GM12874 (cell line): ENCODE measurements at regions not wholly inside any gene's neighbourhood (a gene's known extent, or its start where the extent isn't known, plus 50 kb on each side); places are given as distances from the start of the nearest gene placed in this dataset.

Experiments
- TF ChIP-seq, protein P1 (sequence below): IDR thresholded peaks from 2 replicates; pipeline ENCODE4 v1.5.1; 2011; ENCODE audit warnings: low read depth, mild to moderate bottlenecking, control low read depth, low read length, moderate library complexity; ENCODE audit not compliant: insufficient read depth

DNA sequence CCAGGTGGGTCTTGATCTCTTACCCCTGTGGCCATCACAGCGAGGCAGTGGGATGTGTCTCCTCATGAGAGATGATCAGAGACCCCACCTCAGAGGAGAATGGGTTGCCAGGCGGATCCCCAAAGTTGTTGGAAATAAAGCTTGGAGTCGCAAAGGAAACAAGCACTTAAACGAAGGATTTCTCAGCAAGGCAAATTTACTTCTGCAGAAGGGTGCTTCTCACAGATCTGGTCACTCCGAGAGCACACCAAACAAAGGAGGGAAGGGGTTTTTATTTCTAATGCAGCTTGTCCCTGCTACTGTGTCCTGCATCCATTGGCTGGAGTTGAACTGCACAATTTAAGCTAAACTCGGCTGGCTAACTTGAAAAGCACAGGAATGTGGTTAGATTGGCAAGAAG, 466.6 kb upstream of the EYS start:
- TF ChIP-seq, protein P1, sequence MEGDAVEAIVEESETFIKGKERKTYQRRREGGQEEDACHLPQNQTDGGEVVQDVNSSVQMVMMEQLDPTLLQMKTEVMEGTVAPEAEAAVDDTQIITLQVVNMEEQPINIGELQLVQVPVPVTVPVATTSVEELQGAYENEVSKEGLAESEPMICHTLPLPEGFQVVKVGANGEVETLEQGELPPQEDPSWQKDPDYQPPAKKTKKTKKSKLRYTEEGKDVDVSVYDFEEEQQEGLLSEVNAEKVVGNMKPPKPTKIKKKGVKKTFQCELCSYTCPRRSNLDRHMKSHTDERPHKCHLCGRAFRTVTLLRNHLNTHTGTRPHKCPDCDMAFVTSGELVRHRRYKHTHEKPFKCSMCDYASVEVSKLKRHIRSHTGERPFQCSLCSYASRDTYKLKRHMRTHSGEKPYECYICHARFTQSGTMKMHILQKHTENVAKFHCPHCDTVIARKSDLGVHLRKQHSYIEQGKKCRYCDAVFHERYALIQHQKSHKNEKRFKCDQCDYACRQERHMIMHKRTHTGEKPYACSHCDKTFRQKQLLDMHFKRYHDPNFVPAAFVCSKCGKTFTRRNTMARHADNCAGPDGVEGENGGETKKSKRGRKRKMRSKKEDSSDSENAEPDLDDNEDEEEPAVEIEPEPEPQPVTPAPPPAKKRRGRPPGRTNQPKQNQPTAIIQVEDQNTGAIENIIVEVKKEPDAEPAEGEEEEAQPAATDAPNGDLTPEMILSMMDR = no peak

DNA sequence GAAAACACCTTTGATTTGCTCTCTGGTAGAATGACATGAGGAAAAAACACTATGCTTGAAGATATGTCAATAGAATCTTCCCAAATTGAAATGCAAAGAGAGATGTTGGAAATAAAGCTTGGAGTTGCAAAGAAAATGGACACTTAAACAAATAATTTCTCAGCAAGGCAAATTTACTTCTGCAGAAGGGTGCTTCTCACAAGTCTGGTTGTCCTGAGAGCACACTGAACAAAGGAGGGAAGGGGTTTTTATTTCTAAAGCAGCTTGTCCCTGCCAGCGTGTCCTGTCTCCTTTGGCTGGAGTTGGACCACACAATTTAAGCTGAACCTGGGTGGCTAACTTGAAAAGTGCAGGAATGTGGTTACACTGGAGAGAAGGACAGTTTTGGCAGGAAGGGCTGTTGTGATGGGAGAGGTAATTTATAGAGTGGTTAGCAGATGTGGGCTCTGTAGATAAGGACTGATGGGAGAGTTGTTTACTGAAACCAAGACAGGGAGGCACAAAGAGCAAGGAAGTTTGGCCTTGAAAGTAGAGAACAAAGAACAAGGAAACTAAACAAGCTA, 454.6 kb upstream of the EYS start:
- TF ChIP-seq, protein P1 = no peak

DNA sequence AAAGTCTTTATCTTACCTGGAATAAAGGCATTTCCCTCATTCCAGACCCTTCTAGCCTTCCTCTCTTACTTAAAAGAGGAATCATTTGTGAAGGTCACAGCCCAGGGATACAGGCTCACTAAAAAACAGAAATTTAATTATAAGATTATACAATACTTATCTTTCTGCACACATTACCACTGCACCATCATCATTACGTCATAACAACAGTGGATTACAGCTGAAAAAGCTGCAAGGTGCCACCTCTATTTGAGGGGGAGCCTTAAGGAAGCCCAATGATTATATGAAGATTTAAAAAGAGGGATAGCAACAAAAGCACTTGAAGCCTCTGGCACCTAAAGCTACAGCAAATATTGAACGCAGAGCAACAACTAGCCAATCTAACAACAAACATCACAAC, 452.9 kb upstream of the EYS start:
- TF ChIP-seq, protein P1 = no peak

DNA sequence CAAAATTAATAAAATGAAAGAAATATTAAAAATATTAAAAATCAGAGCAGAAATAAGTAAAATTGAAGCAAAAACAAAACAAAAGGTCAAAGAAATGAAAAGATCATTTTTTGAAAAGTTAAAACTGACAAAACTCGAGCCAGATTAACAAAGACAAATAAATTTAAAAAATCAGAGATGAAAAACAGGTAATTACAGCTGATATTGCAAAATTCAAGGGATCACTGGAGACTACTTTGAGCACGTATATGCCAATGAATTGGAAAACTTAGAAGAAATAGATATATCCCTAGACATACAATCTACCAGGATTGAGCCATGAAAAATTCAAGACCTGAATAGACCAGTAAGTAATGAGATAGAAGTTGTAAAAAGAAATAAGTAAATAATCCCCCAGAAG, 446.2 kb upstream of the EYS start:
- TF ChIP-seq, protein P1 = no peak

DNA sequence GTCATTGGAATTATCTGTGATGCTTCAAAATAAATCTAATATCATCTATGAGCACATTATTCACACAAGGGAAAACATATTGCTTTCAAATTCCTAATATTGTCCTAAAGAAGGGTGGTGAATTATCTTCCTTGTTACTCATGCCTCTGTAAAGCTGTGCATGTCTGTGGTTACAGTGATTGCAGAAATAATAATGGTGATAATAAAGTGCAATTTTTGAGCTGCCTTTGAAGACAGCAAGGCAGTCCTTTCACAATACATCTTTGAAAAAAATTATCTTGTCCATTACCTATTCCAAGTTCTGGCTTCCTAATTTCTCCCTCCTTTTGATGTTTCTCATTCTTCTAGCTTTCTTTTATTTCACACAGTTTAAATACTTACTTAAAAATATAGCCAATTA, 442.1 kb upstream of the EYS start:
- TF ChIP-seq, protein P1 = no peak

DNA sequence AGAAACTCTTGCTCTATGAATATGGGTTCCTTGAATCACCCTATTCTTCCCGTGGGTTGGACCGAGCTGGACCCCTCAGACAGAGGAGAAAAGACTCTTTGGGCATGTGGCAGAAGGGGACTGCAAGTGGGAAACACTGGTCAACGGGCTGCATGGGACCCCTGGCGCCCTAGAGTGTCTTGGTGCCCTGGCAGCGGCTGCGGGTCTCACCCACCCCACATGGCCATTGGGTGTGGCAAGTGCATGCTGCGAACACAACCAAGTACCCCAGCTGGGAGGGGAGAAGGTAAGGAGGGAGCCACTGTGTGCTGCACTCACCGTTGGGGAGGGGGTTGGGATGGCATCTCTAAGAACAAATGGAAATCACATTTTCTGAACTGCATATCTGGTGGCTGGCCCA, 438.8 kb upstream of the EYS start:
- TF ChIP-seq, protein P1 = no peak

DNA sequence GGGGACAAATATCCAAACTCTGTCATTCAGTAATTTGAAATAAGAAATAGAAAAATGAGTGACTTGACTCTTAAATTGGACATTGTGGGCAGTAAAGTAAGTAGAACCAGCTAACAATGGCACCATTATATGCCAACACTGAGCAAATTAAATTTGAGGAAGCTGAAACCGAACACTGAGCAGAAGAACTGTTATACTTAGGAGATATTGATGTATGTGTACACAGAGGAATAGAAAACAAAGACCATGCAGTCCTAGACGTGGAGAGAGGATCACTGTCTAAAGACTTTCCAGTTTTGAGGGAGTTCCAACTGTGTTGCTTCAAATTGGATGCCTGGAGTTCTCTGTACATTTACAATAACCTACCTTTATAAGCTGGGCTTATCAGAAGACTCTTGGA, 427.0 kb upstream of the EYS start:
- TF ChIP-seq, protein P1 = no peak
